ENCODE measurements at regions not wholly inside any gene's neighbourhood (a gene's known extent, or its start where the extent isn't known, plus 50 kb on each side); places are given as distances from the start of the nearest gene placed in this dataset.

DNA sequence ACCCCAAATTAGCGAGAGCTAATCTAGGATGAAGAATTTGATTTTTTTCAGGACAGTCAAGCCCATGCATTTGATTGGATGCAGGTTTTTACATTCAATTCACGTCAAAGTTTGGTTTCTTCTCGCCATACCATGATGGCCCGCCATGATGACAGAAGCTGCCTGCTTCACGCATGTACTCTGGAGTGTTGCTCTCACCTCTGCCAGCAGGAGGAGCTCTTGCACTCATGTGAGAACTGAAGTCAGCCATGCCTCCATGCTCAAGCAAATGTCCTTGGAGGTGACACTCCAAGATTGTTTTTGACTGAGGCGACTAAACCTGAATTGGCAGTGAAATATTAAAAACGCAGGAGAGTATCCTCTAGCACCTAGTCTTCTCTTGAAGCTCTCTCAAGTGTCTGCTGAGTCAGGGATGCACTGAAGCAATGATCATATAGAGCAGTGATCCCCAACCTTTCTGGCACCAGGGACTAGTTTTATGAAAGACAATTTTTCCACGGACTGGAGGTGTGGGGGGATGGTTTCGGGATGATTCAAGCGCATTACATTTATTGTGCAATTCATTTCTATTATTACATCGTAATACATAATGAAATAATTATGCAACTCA, 120.9 kb downstream of the SAMMSON start:
- FAIRE-seq = no peak

DNA sequence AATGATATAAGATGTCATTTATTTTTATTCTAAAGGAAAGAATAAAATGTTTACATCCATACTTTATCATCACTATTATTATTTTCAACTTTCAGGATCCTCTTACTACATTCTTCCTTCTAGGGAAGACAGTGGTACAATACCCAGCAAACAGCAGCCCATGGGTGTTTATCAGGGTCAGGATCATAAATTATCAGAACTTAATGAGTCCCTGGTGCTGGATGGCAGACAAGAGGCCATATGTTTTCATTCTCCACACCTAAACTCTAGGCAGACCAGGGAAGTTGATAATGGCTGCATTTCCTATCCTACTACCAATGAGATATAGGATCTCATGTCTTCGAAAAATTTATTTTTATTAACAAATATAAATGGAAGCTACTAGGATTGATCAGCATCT, 127.7 kb downstream of the SAMMSON start:
- FAIRE-seq = no peak

DNA sequence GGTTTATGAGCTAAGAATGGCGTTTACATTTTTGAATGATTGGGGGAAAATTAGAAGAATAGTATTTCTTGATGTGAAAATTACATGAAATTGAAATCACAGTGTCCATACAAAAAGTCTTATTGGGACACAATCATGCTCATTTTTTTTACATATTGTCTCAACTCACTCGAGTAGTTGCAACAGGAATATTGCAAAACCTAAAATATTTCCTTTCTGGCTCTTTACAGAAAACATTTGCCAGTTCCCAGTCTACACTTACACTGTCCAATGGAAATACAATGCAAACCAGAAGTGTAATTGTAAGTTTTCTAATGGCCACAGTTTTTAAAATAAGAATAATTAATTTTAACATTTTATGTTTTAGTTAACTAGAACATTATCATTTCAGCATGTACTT, 137.8 kb downstream of the SAMMSON start:
- FAIRE-seq = peak; percentile 86

DNA sequence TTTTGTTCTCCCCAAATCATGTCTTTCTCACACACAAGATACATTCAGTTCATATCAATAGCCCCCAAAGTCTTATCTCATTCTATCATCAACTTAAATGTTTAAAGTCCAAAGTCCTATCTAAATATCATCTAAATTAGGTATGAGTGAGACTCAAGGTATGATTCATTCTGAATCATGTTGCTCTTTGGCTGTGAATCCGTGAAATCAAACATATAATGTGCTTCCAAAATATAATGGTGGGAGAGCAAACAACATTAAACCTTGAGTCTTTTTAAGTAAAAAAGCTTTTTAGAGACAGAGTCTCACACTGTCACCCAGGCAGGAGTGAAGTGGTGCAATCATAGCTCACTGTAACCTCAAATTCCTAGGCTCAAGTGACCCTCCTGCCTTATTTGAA, 139.1 kb downstream of the SAMMSON start:
- FAIRE-seq = no peak
